Spleen (tissue), 7 donors: ENCODE measurements at regions not wholly inside any gene's neighbourhood (a gene's known extent, or its start where the extent isn't known, plus 50 kb on each side); places are given as distances from the start of the nearest gene placed in this dataset.

Source experiments
- CTCF ChIP-seq, 11 experiments: fragments of 200-600 bp in 7 of 11; fragments of 450-650 bp in 4 of 11; sonication (generic) in 4 of 11; IDR thresholded peaks in 8 of 11; conservative IDR thresholded peaks in 3 of 11; 1 replicate in 7 of 11; 2 replicates in 4 of 11; pipeline versions ENCODE4 v1.4.0 to v1.8.0; 2016 to 2021; ENCODE audit warnings: antibody characterized with exemption in 11 of 11, inconsistent platforms in 4 of 11, mild to moderate bottlenecking in 1 of 11
- POLR2A ChIP-seq, 3 donors: fragments of 450-650 bp; IDR thresholded peaks; one replicate each; pipeline ENCODE4 v1.5.1; 2017; ENCODE audit warnings: antibody characterized with exemption in 3 of 3, mild to moderate bottlenecking in 1 of 3
- POLR2AphosphoS5 ChIP-seq, 3 donors: sonication (generic); formaldehyde crosslinking; IDR thresholded peaks; one replicate each; pipeline ENCODE4 v1.5.1; 2017; ENCODE audit warnings: antibody characterized with exemption in 3 of 3
- donor health status: DM: no; HTN: no; CAD: no; lungs with moderate emphysema.
- donor health status: DM: no; HTN: no; CAD: no.
- donor health status: DM: no; HTN: no; CAD: no.

GRCh38 chr18:57898506-57899124 is 95.5 kb upstream of the ATP8B1 start:
- no peak for TF ChIP-seq CTCF (IDR thresholded peaks at IDR 0.05 in 8 of 11, conservative IDR thresholded peaks at IDR 0.05 in 3 of 11)
- TF ChIP-seq POLR2A (IDR thresholded peaks at IDR 0.05): no peak
- no peak for TF ChIP-seq POLR2AphosphoS5 (IDR thresholded peaks at IDR 0.05)
